Fibroblast of peridontal ligament (primary cell): ENCODE measurements at regions not wholly inside any gene's neighbourhood (a gene's known extent, or its start where the extent isn't known, plus 50 kb on each side); places are given as distances from the start of the nearest gene placed in this dataset.
"Not testable (repeated sequence)": the region's sequence is repeated elsewhere in the genome, so short reads cannot be mapped to it uniquely, and the experiment has no call there.

Source experiments
- DNase-seq: peaks from one replicate; pipeline ENCODE4 v3.0.0-alpha.2; 2010; ENCODE audit errors: extremely low read depth

DNA sequence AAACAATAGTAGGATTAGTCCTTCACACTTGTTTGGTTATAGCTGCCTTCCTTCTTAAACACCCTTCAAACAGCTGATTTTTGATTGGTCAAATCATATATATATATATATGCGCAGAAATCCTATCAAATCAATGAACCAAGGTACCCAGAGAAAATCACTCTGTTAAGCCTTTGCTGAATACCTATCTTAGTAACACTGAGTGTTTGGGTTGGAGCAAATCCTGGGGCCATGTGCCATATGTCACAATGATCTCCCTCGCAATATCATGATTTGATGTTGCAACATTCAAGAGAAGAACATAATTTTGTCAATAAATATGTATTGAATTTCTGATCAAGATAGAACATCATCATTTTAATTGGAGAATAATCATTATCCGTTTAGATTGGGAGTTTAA lies 795.6 kb downstream of the REEP3 start:
- no peak for DNase-seq

DNA sequence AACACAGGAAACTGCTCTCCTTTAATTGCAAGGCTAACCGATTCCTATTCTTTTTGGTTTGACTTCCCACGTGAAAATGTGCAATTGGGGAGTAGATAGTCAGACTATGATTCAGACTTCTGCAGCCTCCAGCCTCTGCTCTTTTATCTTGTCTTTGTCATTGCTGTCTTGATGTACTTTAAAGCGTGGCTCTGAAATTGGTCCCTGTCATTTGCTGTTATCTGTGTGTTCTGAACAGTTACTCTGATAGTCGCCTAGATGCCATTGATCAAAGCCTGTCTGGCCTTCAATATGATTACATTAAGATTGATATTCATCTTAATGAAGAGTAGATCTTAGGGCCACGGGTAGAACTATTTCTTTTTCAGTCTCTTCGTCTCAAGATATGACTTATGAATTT lies 799.2 kb downstream of the REEP3 start:
- no peak for DNase-seq

GRCh38 chr10:64329510-64329909 lies 808.3 kb downstream of the REEP3 start:
- no peak for DNase-seq

- no peak for DNase-seq
These were observed 811.4 kb downstream of the REEP3 start for GRCh38 chr10:64332551-64332950.

- no peak for DNase-seq
These were observed 812.9 kb downstream of the REEP3 start for GRCh38 chr10:64334084-64334483.

DNA sequence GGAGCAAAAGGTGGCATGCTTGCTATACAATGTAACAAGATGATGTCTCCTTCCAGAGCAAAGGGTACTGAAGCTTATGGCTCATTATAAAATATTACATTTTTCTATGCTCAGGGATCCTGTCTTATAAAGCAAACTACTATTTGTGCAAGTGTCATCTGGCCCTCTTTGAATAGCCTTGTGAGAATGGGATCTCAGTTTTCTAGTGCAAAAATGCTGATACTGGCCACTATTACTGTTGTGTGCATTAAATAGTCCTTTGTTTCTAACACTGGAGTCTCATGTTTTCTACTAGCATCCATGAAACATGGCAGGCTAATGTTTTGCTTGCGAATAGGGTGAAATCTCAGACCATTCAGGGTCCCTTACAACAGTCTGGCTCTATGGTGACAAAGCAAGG lies 823.0 kb downstream of the REEP3 start:
- no peak for DNase-seq

DNA sequence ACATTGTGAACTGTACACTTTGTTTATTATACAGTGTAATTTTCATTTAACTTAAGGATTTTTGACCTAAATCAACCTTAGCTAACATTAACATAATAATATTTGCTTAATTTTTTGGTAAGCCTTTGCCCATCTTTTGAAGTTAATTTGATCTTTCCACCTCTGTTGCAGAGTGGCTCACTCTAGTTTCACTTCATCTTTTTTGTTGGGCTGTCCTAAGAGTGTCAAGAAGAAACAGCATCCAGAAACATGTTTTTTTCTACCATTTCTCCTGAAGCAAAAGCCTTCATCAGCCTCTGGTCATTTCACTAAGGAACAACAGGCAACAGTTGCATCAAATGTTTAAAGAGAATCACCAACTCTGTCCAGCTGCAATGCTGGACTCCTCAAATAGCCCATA lies 824.7 kb downstream of the REEP3 start:
- no peak for DNase-seq

- DNase-seq: no peak
These were observed 825.2 kb downstream of the REEP3 start for GRCh38 chr10:64346389-64346788.

DNA sequence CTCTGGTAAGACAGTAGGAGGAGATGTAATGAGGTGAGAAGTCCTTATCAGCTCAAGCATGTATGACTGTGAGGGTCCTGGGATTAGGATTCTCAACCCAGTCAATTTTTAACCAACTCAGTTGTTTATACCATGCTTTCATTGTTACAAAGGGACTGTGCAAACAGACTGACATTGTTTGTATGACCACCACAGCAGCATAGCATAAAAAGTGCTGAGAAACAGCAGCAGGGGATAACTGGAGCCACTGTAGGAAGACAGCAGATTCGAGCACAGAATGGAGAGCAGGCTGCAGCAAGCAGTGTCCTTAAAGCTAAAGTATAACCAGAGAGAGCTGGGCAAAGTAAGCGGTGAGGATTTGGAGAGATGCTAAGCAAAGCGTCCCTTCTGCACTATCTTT lies 829.5 kb downstream of the REEP3 start:
- no peak for DNase-seq

- no peak for DNase-seq
These were observed 837.7 kb downstream of the REEP3 start for GRCh38 chr10:64358907-64359306.

DNA sequence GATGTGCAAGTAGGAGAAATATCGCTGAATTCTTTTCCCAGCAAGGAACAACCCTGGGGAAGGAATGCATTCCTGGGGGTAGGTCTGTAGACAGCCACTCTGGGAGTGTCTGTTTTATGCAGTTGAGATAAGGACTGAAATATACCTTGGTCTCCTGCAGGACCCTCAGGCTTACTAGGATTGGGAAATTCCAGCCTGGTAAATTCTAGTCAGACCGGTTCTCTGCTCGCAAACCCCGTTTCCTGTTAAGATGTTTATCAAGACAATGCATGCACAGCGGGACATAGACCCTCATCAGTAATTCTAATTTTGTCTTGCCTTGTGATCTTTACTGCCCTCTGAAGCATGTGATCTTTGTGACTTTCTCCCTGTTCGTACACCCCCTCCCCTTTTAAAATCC lies 839.0 kb downstream of the REEP3 start:
- DNase-seq: not testable (repeated sequence)

DNA sequence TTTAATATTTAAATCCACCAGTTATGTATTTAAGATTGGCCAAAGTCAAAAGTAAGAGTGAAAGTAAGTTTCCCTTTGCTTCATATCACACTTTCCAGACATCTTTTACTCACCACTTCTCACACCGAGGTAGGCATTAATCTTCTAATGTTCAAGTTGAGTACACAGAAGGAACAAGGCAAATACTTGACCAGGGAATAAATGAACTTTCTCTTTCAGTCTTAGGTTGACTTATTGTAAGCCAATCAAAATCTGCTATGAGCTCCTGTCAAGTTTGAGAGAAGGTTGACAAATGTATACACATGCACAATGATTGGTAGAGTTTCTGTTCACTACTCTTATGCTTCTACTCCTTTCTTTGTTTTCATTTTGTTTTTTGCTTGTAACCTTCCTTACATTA lies 842.5 kb downstream of the REEP3 start:
- no peak for DNase-seq

DNA sequence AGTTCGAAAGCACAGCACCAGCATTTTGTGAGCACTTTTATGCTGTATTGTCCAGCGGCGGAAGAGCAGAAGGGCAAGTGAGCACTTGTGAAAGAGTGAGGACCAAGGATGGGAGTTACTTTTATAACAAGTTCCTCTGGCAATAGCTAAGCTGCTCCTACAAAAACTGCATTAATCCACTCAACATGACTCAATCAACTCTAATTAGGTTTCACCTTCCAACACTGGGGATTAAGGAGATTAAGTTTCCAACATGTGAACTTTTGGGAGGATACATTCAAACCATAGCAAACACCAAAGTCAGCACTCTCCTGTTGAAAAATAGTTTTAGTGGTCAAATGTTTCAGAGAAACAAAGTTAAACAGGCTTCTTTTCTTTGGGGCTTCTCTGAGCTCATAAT lies 844.5 kb downstream of the REEP3 start:
- DNase-seq: no peak

GRCh38 chr10:64368298-64368697 lies 847.1 kb downstream of the REEP3 start:
- no peak for DNase-seq

GRCh38 chr10:64369885-64370773 lies 848.9 kb downstream of the REEP3 start:
- no peak for DNase-seq

GRCh38 chr10:64374346-64374745 lies 853.1 kb downstream of the REEP3 start:
- DNase-seq: no peak

DNA sequence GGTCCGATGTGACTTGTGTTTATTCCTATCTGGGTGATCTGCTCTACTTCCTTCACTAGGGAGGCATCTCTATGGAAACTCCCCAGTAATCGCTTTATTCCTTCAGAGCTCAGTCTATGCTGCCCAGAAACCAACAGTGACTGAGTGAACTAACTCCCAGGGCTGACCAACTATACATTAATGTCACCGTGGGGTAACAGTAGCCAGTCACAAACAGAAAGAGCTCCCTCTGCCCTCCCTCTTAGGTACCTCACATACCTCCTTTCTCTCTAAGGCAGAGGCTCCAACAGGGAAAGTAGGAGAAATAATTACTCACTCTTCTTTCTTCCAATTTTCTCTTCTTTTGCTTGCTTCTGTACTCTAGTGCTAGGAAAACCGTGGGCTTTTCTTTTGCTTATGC lies 855.0 kb downstream of the REEP3 start:
- no peak for DNase-seq

- no peak for DNase-seq
These were observed 858.7 kb downstream of the REEP3 start for GRCh38 chr10:64379898-64380297.

DNA sequence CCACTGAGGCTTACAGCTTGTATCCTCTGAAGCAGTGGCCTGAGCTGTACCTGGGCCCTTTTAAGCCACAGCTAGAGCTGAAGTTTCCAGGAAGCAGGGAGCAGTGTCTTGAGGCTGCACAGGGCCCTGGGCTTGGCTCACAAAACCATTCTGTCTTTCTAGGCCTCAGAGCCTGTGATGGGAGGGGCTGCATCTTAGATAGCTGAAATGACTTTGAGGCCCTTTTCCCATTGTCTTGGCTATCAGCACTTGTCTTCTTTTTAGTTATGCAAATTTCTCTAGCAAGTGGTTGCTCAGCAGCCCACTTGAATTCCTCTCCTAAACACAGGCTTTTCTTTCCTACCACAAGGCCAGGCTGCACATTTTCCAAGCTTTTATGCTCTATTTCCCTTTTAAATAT lies 864.2 kb downstream of the REEP3 start:
- DNase-seq: no peak

DNA sequence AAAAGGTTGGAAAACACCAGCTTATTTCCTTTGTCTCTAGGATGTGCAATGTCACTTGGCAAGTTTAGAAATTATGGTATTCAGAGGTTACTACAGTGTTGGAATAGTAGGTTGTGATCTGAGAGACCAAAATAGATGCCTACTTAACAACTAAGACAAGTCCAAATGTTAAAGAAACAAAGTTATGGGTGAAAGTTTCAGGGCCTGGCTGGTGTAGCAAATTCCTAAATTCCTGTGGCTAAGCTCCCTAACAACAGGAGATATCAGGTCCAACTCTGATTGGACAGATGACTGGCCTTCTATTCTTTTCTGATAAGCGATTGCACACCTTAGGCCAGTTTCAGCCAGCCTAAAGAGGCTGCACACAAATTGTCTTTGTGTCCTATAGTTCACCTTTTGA lies 873.5 kb downstream of the REEP3 start:
- DNase-seq: peak; percentile 69

DNA sequence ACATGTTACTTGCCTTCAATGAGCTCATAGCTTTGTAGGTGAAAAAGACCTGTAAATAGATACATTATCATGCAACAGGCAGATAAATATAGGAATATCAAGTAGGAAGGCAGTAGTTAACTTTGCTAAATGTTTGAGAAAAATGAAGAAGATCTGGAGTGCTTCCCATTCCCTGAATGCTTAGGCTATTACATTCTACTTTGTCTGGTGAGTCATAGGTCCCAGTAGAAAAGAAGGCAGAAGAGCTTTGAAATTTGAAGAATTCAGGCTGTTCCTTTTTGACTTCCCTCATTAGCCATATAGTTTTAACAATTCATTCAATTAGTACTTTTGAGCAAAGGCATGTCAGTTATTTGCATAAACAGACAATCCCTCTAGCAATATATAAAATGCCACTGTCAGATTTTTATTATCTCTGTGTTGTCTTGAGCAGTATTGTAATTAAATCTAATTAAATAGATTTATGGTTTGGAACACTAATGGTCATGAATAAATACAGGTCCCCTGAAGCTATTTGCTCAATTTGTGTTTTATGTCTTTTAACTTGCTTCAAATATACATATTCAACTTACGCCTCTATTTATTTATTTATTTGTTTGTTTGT lies 875.0 kb downstream of the REEP3 start:
- DNase-seq: peak; percentile 80

DNA sequence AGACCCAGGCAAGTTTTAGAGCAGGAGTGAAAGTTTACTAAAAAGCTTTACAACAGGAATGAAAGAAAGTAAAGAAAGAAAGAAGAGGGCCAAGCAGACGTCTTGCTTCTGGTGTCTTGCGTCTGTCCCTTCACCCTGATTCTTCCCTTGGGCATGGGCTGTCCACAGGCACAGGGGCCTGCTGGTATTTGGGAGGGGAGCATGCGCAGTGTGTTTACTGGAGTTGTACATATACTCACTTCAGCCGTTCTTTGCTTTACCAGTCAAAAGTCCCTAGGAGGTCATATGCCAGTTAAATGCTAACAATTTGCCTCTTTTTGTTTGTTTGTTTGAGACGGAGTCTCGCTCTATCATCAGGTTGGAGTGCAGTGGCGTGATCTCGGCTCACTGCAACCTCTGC lies 875.9 kb downstream of the REEP3 start:
- no peak for DNase-seq

- DNase-seq: peak; percentile 27
These were observed 887.4 kb downstream of the REEP3 start for GRCh38 chr10:64408391-64409183.
